A549 (cell line): ENCODE measurements at regions not wholly inside any gene's neighbourhood (a gene's known extent, or its start where the extent isn't known, plus 50 kb on each side); places are given as distances from the start of the nearest gene placed in this dataset.

Experiments used
- ATAC-seq, 2 experiments: fragments of 200-7000 bp in 1 of 2; fragments of >200 bp in 1 of 2; cut with Nextera tagmentation in 1 of 2; cut with Tn5 transposase in 1 of 2; 3 replicates each; pipeline versions ENCODE4 v1.8.0 to v1.9.1; 2018 to 2020; ENCODE audit warnings: mild to moderate bottlenecking in 1 of 2, moderate library complexity in 1 of 2
- CTCF ChIA-PET: fragments of 300-600 bp; sonication (Branson Sonifier 250); formaldehyde crosslinking; extraction: SDS; loops from one replicate; lab custom pipeline; 2021; ENCODE audit warnings: antibody characterized with exemption, inconsistent platforms; lab: Yijun Ruan, JAX
- POLR2A ChIA-PET: fragments of 350-600 bp; formaldehyde crosslinking; extraction: SDS; loops from one replicate; lab custom pipeline; 2021; ENCODE audit warnings: antibody characterized with exemption, inconsistent platforms; lab: Yijun Ruan, JAX
- DNase-seq, 2 experiments: peaks; one replicate each; pipeline versions ENCODE4 v3.0.0 to v3.0.0-alpha.2; 2011 to 2016; ENCODE audit warnings: low read depth in 1 of 2, low spot score in 1 of 2
- FAIRE-seq: peaks from 2 replicates; lab custom pipeline; 2011; peaks lifted over from hg19 to GRCh38; lab: Jason Lieb, UNC
- H3K27ac ChIP-seq, 2 experiments: fragments of >200 bp; sonication (Bioruptor Twin); formaldehyde crosslinking; 3 replicates each; pipeline ENCODE4 v1.5.1; 2016 to 2017
- H3K4me1 ChIP-seq: fragments of >200 bp; sonication (Bioruptor Twin); formaldehyde crosslinking; 3 replicates; pipeline ENCODE4 v1.6.1; 2016
- H3K4me2 ChIP-seq: fragments of >200 bp; sonication (Bioruptor Twin); formaldehyde crosslinking; 3 replicates; pipeline ENCODE4 v1.6.1; 2016
- H3K4me3 ChIP-seq: fragments of >200 bp; sonication (Bioruptor Twin); formaldehyde crosslinking; 3 replicates; pipeline ENCODE4 v1.5.1; 2016
- H3K9me3 ChIP-seq: fragments of >200 bp; sonication (Bioruptor Twin); formaldehyde crosslinking; 3 replicates; pipeline ENCODE4 v1.6.1; 2016
- ATOH8 ChIP-seq: fragments of 250-450 bp; sonication (Bioruptor Pico); IDR thresholded peaks from 2 replicates; pipeline ENCODE4 v1.5.0; 2020; ENCODE audit warnings: low read depth, mild to moderate bottlenecking, moderate library complexity
- CHD2 ChIP-seq: fragments of 150-350 bp; IDR thresholded peaks from 2 replicates; pipeline ENCODE4 v1.6.1; 2014; ENCODE audit warnings: low read length; ENCODE audit not compliant: partially characterized antibody
- E2F6 ChIP-seq: IDR thresholded peaks from 2 replicates; pipeline ENCODE4 v1.6.1; 2012; ENCODE audit warnings: low read depth, borderline replicate concordance
- FOSL2 ChIP-seq, 2 experiments: fragments of 450-650 bp in 1 of 2; fragments of >200 bp in 1 of 2; sonication (Bioruptor Twin) in 1 of 2; formaldehyde crosslinking; IDR thresholded peaks; 2 replicates each; pipeline versions ENCODE4 v1.5.0 to v1.6.1; 2016 to 2020; ENCODE audit warnings: mild to moderate bottlenecking in 1 of 2, moderate library complexity in 1 of 2
- GATA3 ChIP-seq: IDR thresholded peaks from 2 replicates; pipeline ENCODE4 v1.6.1; 2012; ENCODE audit warnings: borderline replicate concordance
- HEYL ChIP-seq: fragments of 250-450 bp; sonication (Bioruptor Pico); IDR thresholded peaks from 2 replicates; pipeline ENCODE4 v1.8.0; 2021; ENCODE audit warnings: mild to moderate bottlenecking, moderate library complexity
- HMGXB4 ChIP-seq: fragments of 250-450 bp; sonication (Bioruptor Pico); IDR thresholded peaks from 2 replicates; pipeline ENCODE4 v1.5.0; 2021; ENCODE audit warnings: mild to moderate bottlenecking, moderate library complexity, borderline replicate concordance
- JUN ChIP-seq, 2 experiments: fragments of >200 bp; sonication (Bioruptor Twin); formaldehyde crosslinking; IDR thresholded peaks; 2 replicates in 1 of 2; 3 replicates in 1 of 2; pipeline ENCODE4 v1.6.1; 2016 to 2017
- JUNB ChIP-seq: fragments of >200 bp; sonication (Bioruptor Twin); formaldehyde crosslinking; IDR thresholded peaks from 2 replicates; pipeline ENCODE4 v1.6.1; 2016
- KDM1A ChIP-seq: fragments of 200-600 bp; sonication (generic); IDR thresholded peaks from 2 replicates; pipeline ENCODE4 v1.6.1; 2016; ENCODE audit warnings: low read depth, mild to moderate bottlenecking
- KDM5A ChIP-seq: fragments of 200-600 bp; sonication (generic); IDR thresholded peaks from 2 replicates; pipeline ENCODE4 v1.6.1; 2016; ENCODE audit warnings: antibody characterized with exemption, mild to moderate bottlenecking
- MAFK ChIP-seq: fragments of 450-650 bp; IDR thresholded peaks from 2 replicates; pipeline ENCODE4 v1.6.1; 2014; ENCODE audit not compliant: partially characterized antibody
- MYC ChIP-seq: IDR thresholded peaks from 2 replicates; pipeline ENCODE4 v1.6.1; 2012; ENCODE audit warnings: mild to moderate bottlenecking, inconsistent platforms, low read length, improper control_type of control experiment, borderline replicate concordance
- NPAS2 ChIP-seq: fragments of 250-450 bp; sonication (Bioruptor Pico); IDR thresholded peaks from 2 replicates; pipeline ENCODE4 v1.8.0; 2022; ENCODE audit warnings: mild to moderate bottlenecking, moderate library complexity, borderline replicate concordance
- NR3C1 ChIP-seq: fragments of >200 bp; sonication (Bioruptor Twin); formaldehyde crosslinking; IDR thresholded peaks from 3 replicates; pipeline ENCODE4 v1.6.1; 2017
- PHF8 ChIP-seq: fragments of 200-600 bp; sonication (generic); IDR thresholded peaks from 2 replicates; pipeline ENCODE4 v1.6.1; 2016; ENCODE audit warnings: low read depth, mild to moderate bottlenecking, antibody characterized with exemption, moderate library complexity, borderline replicate concordance
- POLR2A ChIP-seq: IDR thresholded peaks from 2 replicates; pipeline ENCODE4 v1.6.1; 2012; ENCODE audit warnings: mild to moderate bottlenecking, low read length
- RAD21 ChIP-seq, 2 experiments: fragments of >200 bp in 1 of 2; sonication (Bioruptor Twin) in 1 of 2; formaldehyde crosslinking in 1 of 2; IDR thresholded peaks in 1 of 2; conservative IDR thresholded peaks in 1 of 2; 2 replicates in 1 of 2; 3 replicates in 1 of 2; pipeline ENCODE4 v1.6.1; 2012 to 2018; ENCODE audit warnings: inconsistent platforms in 1 of 2
- SREBF2 ChIP-seq: fragments of 450-650 bp; IDR thresholded peaks from 2 replicates; pipeline ENCODE4 v1.6.1; 2014; ENCODE audit warnings: mild to moderate bottlenecking, moderate library complexity
- TFCP2L1 ChIP-seq: fragments of 250-450 bp; sonication (Bioruptor Pico); IDR thresholded peaks from 2 replicates; pipeline ENCODE4 v1.5.0; 2021; ENCODE audit warnings: mild to moderate bottlenecking
- ZFP36 ChIP-seq: fragments of 450-650 bp; IDR thresholded peaks from 2 replicates; pipeline ENCODE4 v1.6.1; 2014; ENCODE audit warnings: borderline replicate concordance; ENCODE audit not compliant: partially characterized antibody
- ZSCAN20 ChIP-seq: fragments of 250-450 bp; sonication (Bioruptor Pico); IDR thresholded peaks from 2 replicates; pipeline ENCODE4 v1.8.0; 2022; ENCODE audit warnings: mild to moderate bottlenecking, moderate library complexity
- WGBS: methylation state at CpG from one replicate; pipeline ENCODE4 v1.1.6; 2017; ENCODE audit errors: missing lambda C conversion rate; 5-methylcytosine and 5-hydroxymethylcytosine counted together
- TF ChIP-seq, protein P1 (sequence below): fragments of >200 bp; sonication (Bioruptor Twin); formaldehyde crosslinking; IDR thresholded peaks from 3 replicates; pipeline ENCODE4 v1.5.1; 2016
- TF ChIP-seq, protein P2 (sequence below): fragments of 450-650 bp; IDR thresholded peaks from 2 replicates; pipeline ENCODE4 v1.6.1; 2014; ENCODE audit warnings: antibody characterized with exemption
- TF ChIP-seq, protein P3 (sequence below): fragments of >200 bp; sonication (Bioruptor Twin); formaldehyde crosslinking; IDR thresholded peaks from 2 replicates; pipeline ENCODE4 v1.6.1; 2016

DNA sequence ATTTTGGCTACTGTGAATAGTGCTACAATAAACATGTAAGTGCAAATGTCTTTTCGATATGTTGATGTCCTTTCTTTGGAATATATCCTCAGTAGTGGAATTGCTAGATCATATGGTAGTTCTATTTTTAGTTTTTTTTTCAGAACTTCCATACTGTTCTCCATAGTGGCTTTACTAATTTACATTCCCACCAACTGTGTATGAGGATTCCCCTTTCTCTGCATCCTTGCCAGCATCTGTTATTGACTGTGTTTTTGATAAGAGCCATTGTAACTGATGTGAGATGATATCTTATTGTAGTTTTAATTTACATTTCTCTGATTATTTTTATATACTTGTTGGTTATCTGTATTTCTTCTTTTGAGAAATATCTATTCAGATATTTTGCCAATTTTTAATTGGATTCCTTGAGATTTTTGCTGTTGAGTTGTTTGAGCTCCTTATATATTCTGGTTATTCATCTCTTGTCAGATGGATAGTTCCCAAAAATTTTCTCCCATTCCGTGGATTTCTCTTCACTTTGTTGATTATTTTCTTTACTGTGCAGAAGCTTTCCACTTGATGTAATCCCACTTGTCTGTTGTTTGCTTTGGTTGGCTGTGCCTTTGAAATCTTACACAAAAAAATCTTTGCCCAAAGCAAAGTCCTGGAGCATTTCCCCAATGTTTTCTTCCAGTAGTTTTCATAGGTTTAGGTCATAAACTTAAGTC lies 532.3 kb downstream of the PID1 start:
- ATAC-seq: no peak
- WGBS: 1% methylated on average over 2 of the region's 2 CpGs
- Histone ChIP-seq H3K4me1 (no peaks in the 10 kb centered on the region), H3K4me2 (no peak overlapping the region), H3K27ac (no peak overlapping the region), H3K9me3 (no peaks in the 10 kb centered on the region), H3K4me3 (no peak overlapping the region)
- ChIA-PET POLR2A (no interaction called here), CTCF (no interaction called here)
- no peak for DNase-seq
- TF ChIP-seq POLR2A (no peak), JUN (IDR thresholded peaks at IDR 0.05) (no peak), SREBF2 (no peak), ZFP36 (no peak), CHD2 (no peak), HMGXB4 (CRISPR knock-in tag) (no peak), GATA3 (no peak), RAD21 (conservative IDR thresholded peaks at IDR 0.05 in 1 of 2, IDR thresholded peaks at IDR 0.05 in 1 of 2) (no peak), MYC (no peak), JUNB (no peak), PHF8 (no peak), E2F6 (no peak), TFCP2L1 (no peak), NR3C1 (no peak), ZSCAN20 (CRISPR knock-in tag) (no peak), MAFK (no peak)
- TF ChIP-seq, protein P1, sequence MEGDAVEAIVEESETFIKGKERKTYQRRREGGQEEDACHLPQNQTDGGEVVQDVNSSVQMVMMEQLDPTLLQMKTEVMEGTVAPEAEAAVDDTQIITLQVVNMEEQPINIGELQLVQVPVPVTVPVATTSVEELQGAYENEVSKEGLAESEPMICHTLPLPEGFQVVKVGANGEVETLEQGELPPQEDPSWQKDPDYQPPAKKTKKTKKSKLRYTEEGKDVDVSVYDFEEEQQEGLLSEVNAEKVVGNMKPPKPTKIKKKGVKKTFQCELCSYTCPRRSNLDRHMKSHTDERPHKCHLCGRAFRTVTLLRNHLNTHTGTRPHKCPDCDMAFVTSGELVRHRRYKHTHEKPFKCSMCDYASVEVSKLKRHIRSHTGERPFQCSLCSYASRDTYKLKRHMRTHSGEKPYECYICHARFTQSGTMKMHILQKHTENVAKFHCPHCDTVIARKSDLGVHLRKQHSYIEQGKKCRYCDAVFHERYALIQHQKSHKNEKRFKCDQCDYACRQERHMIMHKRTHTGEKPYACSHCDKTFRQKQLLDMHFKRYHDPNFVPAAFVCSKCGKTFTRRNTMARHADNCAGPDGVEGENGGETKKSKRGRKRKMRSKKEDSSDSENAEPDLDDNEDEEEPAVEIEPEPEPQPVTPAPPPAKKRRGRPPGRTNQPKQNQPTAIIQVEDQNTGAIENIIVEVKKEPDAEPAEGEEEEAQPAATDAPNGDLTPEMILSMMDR: no peak
- TF ChIP-seq, protein P2, sequence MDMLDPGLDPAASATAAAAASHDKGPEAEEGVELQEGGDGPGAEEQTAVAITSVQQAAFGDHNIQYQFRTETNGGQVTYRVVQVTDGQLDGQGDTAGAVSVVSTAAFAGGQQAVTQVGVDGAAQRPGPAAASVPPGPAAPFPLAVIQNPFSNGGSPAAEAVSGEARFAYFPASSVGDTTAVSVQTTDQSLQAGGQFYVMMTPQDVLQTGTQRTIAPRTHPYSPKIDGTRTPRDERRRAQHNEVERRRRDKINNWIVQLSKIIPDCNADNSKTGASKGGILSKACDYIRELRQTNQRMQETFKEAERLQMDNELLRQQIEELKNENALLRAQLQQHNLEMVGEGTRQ: no peak
- no peak for FAIRE-seq

GRCh38 chr2:228735697-228736096 lies 535.4 kb downstream of the PID1 start:
- H3K4me2 ChIP-seq: no peak overlapping the region
- ATAC-seq: no peak
- H3K4me3 ChIP-seq: no peak overlapping the region
- DNase-seq: no peak
- no peaks in the 10 kb centered on the region for H3K4me1 ChIP-seq
- TF ChIP-seq, protein P3, sequence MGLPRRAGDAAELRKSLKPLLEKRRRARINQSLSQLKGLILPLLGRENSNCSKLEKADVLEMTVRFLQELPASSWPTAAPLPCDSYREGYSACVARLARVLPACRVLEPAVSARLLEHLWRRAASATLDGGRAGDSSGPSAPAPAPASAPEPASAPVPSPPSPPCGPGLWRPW: no peak
- WGBS: 28% methylated on average over 3 of the region's 3 CpGs
- ChIA-PET CTCF (no interaction called here), POLR2A (no interaction called here)
- H3K27ac ChIP-seq: no peak overlapping the region
- H3K9me3 ChIP-seq: no peaks in the 10 kb centered on the region
- no peak for FAIRE-seq

- DNase-seq: no peak
- Histone ChIP-seq H3K27ac (no peak overlapping the region), H3K4me1 (no peaks in the 10 kb centered on the region), H3K4me2 (no peak overlapping the region), H3K4me3 (no peak overlapping the region), H3K9me3 (no peaks in the 10 kb centered on the region)
- CTCF ChIA-PET: no interaction called here
- FAIRE-seq: no peak
- ATAC-seq: no peak
- POLR2A ChIA-PET: no interaction called here
- no peak for TF ChIP-seq HEYL (CRISPR knock-in tag)
- no peak for TF ChIP-seq KDM5A
- TF ChIP-seq FOSL2 (IDR thresholded peaks at IDR 0.05): no peak
- TF ChIP-seq FOSL2 (CRISPR knock-in tag; IDR thresholded peaks at IDR 0.05): no peak
- TF ChIP-seq ATOH8 (CRISPR knock-in tag): no peak
- TF ChIP-seq, protein P1: no peak
- TF ChIP-seq KDM1A: no peak
- TF ChIP-seq NPAS2: no peak
Measured at GRCh38 chr2:228731517-228731916, 539.6 kb downstream of the PID1 start.
